Activated CD8-positive, alpha-beta memory T cell treated with anti-CD3 and anti-CD28 coated beads, Interleukin-2, amount 50 U/mL, for 48 hours (primary cell): ENCODE measurements at regions not wholly inside any gene's neighbourhood (a gene's known extent, or its start where the extent isn't known, plus 50 kb on each side); places are given as distances from the start of the nearest gene placed in this dataset.

Source experiments
- DNase-seq: peaks from one replicate; pipeline ENCODE4 v3.0.0-alpha.2; 2020

- DNase-seq: no peak
Measured at GRCh38 chr14:61106271-61106958, 125.4 kb downstream of the SLC38A6 start.

GRCh38 chr14:61104358-61104757 lies 123.3 kb downstream of the SLC38A6 start:
- no peak for DNase-seq

- no peak for DNase-seq
Measured at GRCh38 chr14:61103541-61104339, 122.7 kb downstream of the SLC38A6 start.

GRCh38 chr14:61102549-61103466 lies 121.8 kb downstream of the SLC38A6 start:
- DNase-seq: no peak
